Spleen (tissue), 11 donors: ENCODE measurements at regions not wholly inside any gene's neighbourhood (a gene's known extent, or its start where the extent isn't known, plus 50 kb on each side); places are given as distances from the start of the nearest gene placed in this dataset.
A peak's percentile ranks its signal among the peaks of the same experiment; 100 is the strongest.

Experiments
- DNase-seq: peaks from one replicate; pipeline ENCODE4 v3.0.0-alpha.2; 2020
- H3K27ac ChIP-seq, 8 donors: fragments of 200-600 bp; sonication (generic) in 7 of 8; 1 replicate in 4 of 8; 2 replicates in 4 of 8; pipeline versions ENCODE4 v1.5.0 to v1.8.0; 2016 to 2021; ENCODE audit warnings: inconsistent platforms in 4 of 8, mild to moderate bottlenecking in 4 of 8, moderate library complexity in 1 of 8
- H3K27me3 ChIP-seq, 7 donors: fragments of 200-600 bp; sonication (generic) in 6 of 7; replicated peaks in 1 of 7; 1 replicate in 4 of 7; 2 replicates in 3 of 7; pipeline versions ENCODE4 v1.5.0 to v1.8.0; 2016 to 2021; ENCODE audit warnings: inconsistent platforms in 3 of 7, mild to moderate bottlenecking in 1 of 7
- H3K36me3 ChIP-seq, 6 donors: fragments of 200-600 bp; sonication (generic) in 5 of 6; 1 replicate in 4 of 6; 2 replicates in 2 of 6; pipeline versions ENCODE4 v1.5.0 to v1.8.0; 2016 to 2021; ENCODE audit warnings: inconsistent platforms in 2 of 6
- H3K4me1 ChIP-seq, 6 donors: fragments of 200-600 bp; sonication (generic) in 5 of 6; 1 replicate in 3 of 6; 2 replicates in 3 of 6; pipeline versions ENCODE4 v1.5.0 to v1.8.0; 2016 to 2021; ENCODE audit warnings: inconsistent platforms in 3 of 6
- H3K4me3 ChIP-seq, 8 donors: fragments of 200-600 bp; sonication (generic) in 7 of 8; 1 replicate in 4 of 8; 2 replicates in 4 of 8; pipeline versions ENCODE4 v1.5.0 to v1.8.0; 2016 to 2021; ENCODE audit warnings: inconsistent platforms in 4 of 8, mild to moderate bottlenecking in 4 of 8, moderate library complexity in 2 of 8
- H3K9me3 ChIP-seq, 8 donors: fragments of 200-600 bp; sonication (generic) in 7 of 8; 1 replicate in 4 of 8; 2 replicates in 4 of 8; pipeline versions ENCODE4 v1.5.0 to v1.8.0; 2016 to 2021; ENCODE audit warnings: inconsistent platforms in 4 of 8
- POLR2A ChIP-seq, 3 donors: fragments of 450-650 bp; IDR thresholded peaks; one replicate each; pipeline ENCODE4 v1.5.1; 2017; ENCODE audit warnings: antibody characterized with exemption in 3 of 3, mild to moderate bottlenecking in 1 of 3
- POLR2AphosphoS5 ChIP-seq, 3 donors: sonication (generic); formaldehyde crosslinking; IDR thresholded peaks; one replicate each; pipeline ENCODE4 v1.5.1; 2017; ENCODE audit warnings: antibody characterized with exemption in 3 of 3
- WGBS, 5 donors: extraction: QIAGEN DNeasy Blood & Tissue Kit in 3 of 5; methylation state at CpG; one replicate each; pipeline versions ENCODE4 v1.1.5 to v1.1.7; 2013 to 2018; 5-methylcytosine and 5-hydroxymethylcytosine counted together
- intact Hi-C: fragments of 100-400 bp; cut with DNase I; formaldehyde crosslinking; loops from one replicate; pipeline ENCODE4 v1.15.0; 2023; ENCODE audit warnings: low total_unique reads
- TF ChIP-seq, protein P1 (sequence below), 11 experiments: fragments of 200-600 bp in 7 of 11; fragments of 450-650 bp in 4 of 11; sonication (generic) in 4 of 11; IDR thresholded peaks in 8 of 11; conservative IDR thresholded peaks in 3 of 11; 1 replicate in 7 of 11; 2 replicates in 4 of 11; pipeline versions ENCODE4 v1.4.0 to v1.8.0; 2016 to 2021; ENCODE audit warnings: antibody characterized with exemption in 11 of 11, inconsistent platforms in 4 of 11, mild to moderate bottlenecking in 1 of 11
- donor health status: healthy with polysubstance abuse.
- donor health status: DM: no; HTN: no; CAD: no; lungs with moderate emphysema.
- donor health status: DM: no; HTN: no; CAD: no.
- donor health status: Bipolar disorder and iron deficiency.
- donor health status: healthy.
- donor health status: DM: no; HTN: no; CAD: no.
- donor health status: DM: yes; HTN: yes; CAD: no.

DNA sequence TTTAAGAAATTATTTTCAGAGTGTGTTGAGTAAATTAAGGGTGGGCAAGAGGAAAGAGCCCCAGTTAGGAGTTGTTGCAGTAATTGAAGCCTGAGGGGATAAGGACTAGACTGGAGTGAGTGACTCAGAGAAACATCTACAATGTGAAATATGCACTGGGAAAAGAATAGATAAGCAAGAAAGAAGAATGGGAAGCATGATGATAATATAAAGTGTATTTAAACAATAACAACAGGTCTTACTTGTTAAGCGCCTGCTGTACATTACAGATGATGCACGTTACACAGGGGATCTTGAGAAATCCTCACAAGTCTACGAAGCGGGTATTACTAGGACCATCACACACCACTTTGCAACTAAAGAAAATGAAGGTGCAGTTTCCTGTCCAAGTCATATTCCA is 73.6 kb upstream of the STK17B start:
- no peak overlapping the region for H3K4me3 ChIP-seq
- peaks cover 27 to 99% (median 61%) of the 10 kb centered on the region in 6 donors for H3K4me1 ChIP-seq
- H3K36me3 ChIP-seq, result no peaks in the 10 kb centered on the region
- TF ChIP-seq POLR2A (IDR thresholded peaks at IDR 0.05) (no peak), POLR2AphosphoS5 (IDR thresholded peaks at IDR 0.05) (no peak)
- TF ChIP-seq, protein P1, sequence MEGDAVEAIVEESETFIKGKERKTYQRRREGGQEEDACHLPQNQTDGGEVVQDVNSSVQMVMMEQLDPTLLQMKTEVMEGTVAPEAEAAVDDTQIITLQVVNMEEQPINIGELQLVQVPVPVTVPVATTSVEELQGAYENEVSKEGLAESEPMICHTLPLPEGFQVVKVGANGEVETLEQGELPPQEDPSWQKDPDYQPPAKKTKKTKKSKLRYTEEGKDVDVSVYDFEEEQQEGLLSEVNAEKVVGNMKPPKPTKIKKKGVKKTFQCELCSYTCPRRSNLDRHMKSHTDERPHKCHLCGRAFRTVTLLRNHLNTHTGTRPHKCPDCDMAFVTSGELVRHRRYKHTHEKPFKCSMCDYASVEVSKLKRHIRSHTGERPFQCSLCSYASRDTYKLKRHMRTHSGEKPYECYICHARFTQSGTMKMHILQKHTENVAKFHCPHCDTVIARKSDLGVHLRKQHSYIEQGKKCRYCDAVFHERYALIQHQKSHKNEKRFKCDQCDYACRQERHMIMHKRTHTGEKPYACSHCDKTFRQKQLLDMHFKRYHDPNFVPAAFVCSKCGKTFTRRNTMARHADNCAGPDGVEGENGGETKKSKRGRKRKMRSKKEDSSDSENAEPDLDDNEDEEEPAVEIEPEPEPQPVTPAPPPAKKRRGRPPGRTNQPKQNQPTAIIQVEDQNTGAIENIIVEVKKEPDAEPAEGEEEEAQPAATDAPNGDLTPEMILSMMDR (IDR thresholded peaks at IDR 0.05 in 8 of 11, conservative IDR thresholded peaks at IDR 0.05 in 3 of 11), result no peak
- peak overlapping the region in 1 of 8 donors; percentile 34 for H3K27ac ChIP-seq
- intact Hi-C loops, result loop anchor here (2.0 kb wide), 1 partner anchor 18 kb away; no protein-coding TSS in a partner anchor
- no peak for DNase-seq
- no peaks in the 10 kb centered on the region for H3K9me3 ChIP-seq
- no peaks in the 10 kb centered on the region for H3K27me3 ChIP-seq
- 86 to 97% (median 93%) methylated on average over 4 of the region's 4 CpGs for WGBS, 5 donors

DNA sequence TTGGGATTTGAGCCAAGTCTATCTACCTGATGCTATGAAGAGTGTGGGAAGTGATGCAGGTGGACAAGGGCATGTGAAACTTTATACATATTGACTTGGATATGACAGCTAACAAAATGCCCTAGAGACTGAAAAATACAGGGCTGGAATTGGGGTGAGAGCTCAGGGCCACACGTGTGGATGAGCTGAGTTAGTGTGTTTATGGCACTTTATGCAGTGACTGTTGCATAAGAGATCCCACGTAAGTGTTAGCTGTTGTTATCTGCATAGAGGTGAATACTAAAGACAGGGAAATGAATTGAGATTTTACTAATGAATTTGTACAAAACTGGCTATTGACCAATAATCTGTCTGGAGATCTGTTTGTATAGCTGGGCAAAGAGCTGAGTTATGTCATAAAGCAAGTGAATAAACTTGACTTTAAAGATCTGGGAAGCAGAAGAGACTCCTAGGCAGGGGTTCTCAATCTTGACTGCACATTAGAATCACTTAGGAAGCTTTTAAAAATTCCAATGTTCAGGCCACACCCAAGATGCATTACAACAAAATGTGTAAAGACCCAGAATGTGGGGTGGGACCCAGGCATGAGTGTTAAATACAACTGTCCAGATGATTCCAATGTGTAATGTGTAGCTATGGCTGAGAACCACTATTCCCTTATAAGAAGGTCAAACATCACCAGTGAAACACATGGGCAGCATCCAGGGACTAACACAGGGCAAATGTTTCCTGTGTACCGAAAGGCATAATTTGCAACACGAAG is 74.2 kb upstream of the STK17B start:
- no peaks in the 10 kb centered on the region for H3K36me3 ChIP-seq
- WGBS, 5 donors, result 65 to 82% (median 78%) methylated on average over 4 of the region's 4 CpGs
- H3K27me3 ChIP-seq, result no peaks in the 10 kb centered on the region
- H3K27ac ChIP-seq, result peak overlapping the region in 2 of 8 donors; percentile 34 to 80
- DNase-seq, result no peak
- no peaks in the 10 kb centered on the region for H3K9me3 ChIP-seq
- TF ChIP-seq, protein P1 (IDR thresholded peaks at IDR 0.05 in 8 of 11, conservative IDR thresholded peaks at IDR 0.05 in 3 of 11), result no peak
- TF ChIP-seq POLR2AphosphoS5 (IDR thresholded peaks at IDR 0.05) (no peak), POLR2A (IDR thresholded peaks at IDR 0.05) (no peak)
- no peak overlapping the region for H3K4me3 ChIP-seq
- peaks cover 32 to 99% (median 60%) of the 10 kb centered on the region in 6 donors for H3K4me1 ChIP-seq
- intact Hi-C loops, result loop anchor here (2.0 kb wide), 1 partner anchor 17 kb away; no protein-coding TSS in a partner anchor

DNA sequence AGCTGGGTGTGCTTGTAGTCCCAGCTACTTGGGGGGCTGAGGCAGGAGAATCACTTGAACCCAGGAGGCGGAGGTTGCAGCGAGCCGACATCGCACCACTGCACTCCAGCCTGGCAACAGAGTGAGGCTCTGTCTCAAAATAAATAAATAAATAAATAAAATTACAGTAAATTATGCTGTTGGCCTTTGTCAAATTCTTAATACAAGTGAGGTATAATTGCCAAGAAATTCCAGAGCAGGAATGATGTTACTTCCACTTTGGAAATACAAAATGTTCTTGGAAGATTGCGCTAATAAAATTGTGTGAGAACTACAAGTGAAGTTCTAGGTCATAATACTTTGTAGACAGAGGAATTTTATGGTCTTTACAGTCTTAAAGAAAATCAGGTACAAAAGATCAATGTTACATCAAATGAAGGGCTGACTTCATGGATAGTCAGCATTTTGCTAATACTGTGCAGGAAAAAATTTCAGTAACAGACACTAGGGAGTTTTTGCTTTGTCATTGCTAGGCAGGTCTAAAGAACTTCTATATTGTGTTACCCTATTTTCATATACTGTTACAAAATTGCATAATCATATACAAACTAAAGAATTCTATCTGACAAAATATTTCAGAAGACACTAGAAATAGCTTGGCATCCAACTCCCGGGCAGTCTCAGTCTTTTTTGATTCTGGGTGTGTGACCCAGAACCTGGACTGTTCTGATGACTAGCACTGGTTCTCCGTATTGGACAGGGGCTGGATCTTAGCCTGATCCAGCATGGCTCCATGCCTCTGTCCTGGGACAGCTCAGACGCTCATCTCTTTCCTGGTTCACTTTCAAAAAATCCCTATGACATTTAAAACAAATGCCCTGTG is 76.0 kb upstream of the STK17B start:
- Histone ChIP-seq H3K27me3 (no peaks in the 10 kb centered on the region), H3K36me3 (peaks cover 0 to 10% (median 0%) of the 10 kb centered on the region in 6 donors), H3K4me3 (no peak overlapping the region), H3K27ac (peak overlapping the region in 7 of 8 donors; percentile 18 to 80 (median 70)), H3K4me1 (peaks cover 19 to 91% (median 44%) of the 10 kb centered on the region in 6 donors), H3K9me3 (no peaks in the 10 kb centered on the region)
- no peak for DNase-seq
- intact Hi-C loops, result no loop called here
- 83 to 90% (median 87%) methylated on average over 8 of the region's 8 CpGs for WGBS, 5 donors
- TF ChIP-seq, protein P1 (IDR thresholded peaks at IDR 0.05 in 8 of 11, conservative IDR thresholded peaks at IDR 0.05 in 3 of 11), result no peak

DNA sequence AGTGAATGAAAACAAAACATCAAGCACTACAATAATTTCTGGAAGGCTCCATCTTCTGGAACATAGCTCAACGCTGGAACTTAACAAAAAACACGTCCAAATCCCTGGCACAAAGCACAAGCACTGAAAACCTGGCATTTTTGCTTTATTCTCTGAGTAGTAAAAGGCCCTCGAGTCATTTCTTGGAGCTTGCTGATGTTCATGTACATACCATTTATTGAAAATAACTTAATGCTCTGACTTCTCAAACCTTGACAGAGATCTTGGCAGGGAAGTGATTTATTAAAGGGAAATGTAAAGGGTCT is 76.5 kb upstream of the STK17B start:
- intact Hi-C loops, result no loop called here
- Histone ChIP-seq H3K4me1 (peaks cover 14 to 87% (median 40%) of the 10 kb centered on the region in 6 donors), H3K36me3 (peaks cover 0 to 16% (median 0%) of the 10 kb centered on the region in 6 donors), H3K9me3 (no peaks in the 10 kb centered on the region), H3K27ac (peak overlapping the region in 7 of 8 donors; percentile 18 to 80 (median 70)), H3K4me3 (no peak overlapping the region), H3K27me3 (no peaks in the 10 kb centered on the region)
- DNase-seq, result no peak
- 84 to 91% (median 88%) methylated on average over 3 of the region's 3 CpGs for WGBS, 5 donors
- TF ChIP-seq POLR2A (IDR thresholded peaks at IDR 0.05) (no peak), POLR2AphosphoS5 (IDR thresholded peaks at IDR 0.05) (no peak)
- TF ChIP-seq, protein P1 (IDR thresholded peaks at IDR 0.05 in 8 of 11, conservative IDR thresholded peaks at IDR 0.05 in 3 of 11), result no peak
